Cerebellar nuclear complex (tissue), 1 donor: ENCODE measurements at regions not wholly inside any gene's neighbourhood (a gene's known extent, or its start where the extent isn't known, plus 50 kb on each side); places are given as distances from the start of the nearest gene placed in this dataset.
"Not testable (repeated sequence)": the region's sequence is repeated elsewhere in the genome, so short reads cannot be mapped to it uniquely, and the experiment has no call there.

Experiments
- DNase-seq, 2 experiments: peaks; one replicate each; lab custom pipeline; 2025; lab: John Stamatoyannopoulos, UW

GRCh38 chr12:91889059-91889458 is 256.6 kb downstream of the BTG1 start:
- DNase-seq, result no peak

- DNase-seq, result no peak
These were observed 257.7 kb downstream of the BTG1 start for GRCh38 chr12:91887957-91888356.

GRCh38 chr12:91885851-91886731 is 259.6 kb downstream of the BTG1 start:
- no peak for DNase-seq

GRCh38 chr12:91884230-91884629 is 261.4 kb downstream of the BTG1 start:
- no peak for DNase-seq

GRCh38 chr12:91883811-91884210 is 261.8 kb downstream of the BTG1 start:
- DNase-seq, result no peak

GRCh38 chr12:91882910-91883309 is 262.7 kb downstream of the BTG1 start:
- no peak for DNase-seq

GRCh38 chr12:91880528-91880927 is 265.1 kb downstream of the BTG1 start:
- no peak for DNase-seq

- DNase-seq, result no peak
These were observed 268.0 kb downstream of the BTG1 start for GRCh38 chr12:91877456-91878235.

GRCh38 chr12:91877022-91877421 is 268.6 kb downstream of the BTG1 start:
- no peak for DNase-seq

- not testable (repeated sequence) for DNase-seq
These were observed 270.0 kb downstream of the BTG1 start for GRCh38 chr12:91875671-91876070.

GRCh38 chr12:91874086-91874865 is 271.4 kb downstream of the BTG1 start:
- DNase-seq, result no peak

- no peak for DNase-seq
These were observed 273.9 kb downstream of the BTG1 start for GRCh38 chr12:91871751-91872150.

- DNase-seq, result no peak
These were observed 274.6 kb downstream of the BTG1 start for GRCh38 chr12:91870872-91871707.

- DNase-seq, result no peak
These were observed 277.6 kb downstream of the BTG1 start for GRCh38 chr12:91868054-91868453.

GRCh38 chr12:91866566-91866965 is 279.1 kb downstream of the BTG1 start:
- DNase-seq, result no peak

GRCh38 chr12:91863702-91864101 is 281.9 kb downstream of the BTG1 start:
- no peak for DNase-seq

GRCh38 chr12:91861554-91861953 is 284.1 kb downstream of the BTG1 start:
- DNase-seq, result no peak

GRCh38 chr12:91859347-91859746 is 286.3 kb downstream of the BTG1 start:
- DNase-seq, result no peak

- no peak for DNase-seq
These were observed 287.7 kb downstream of the BTG1 start for GRCh38 chr12:91857813-91858542.

GRCh38 chr12:91854725-91855124 is 290.9 kb downstream of the BTG1 start:
- DNase-seq, result no peak
